ENCODE measurements at regions not wholly inside any gene's neighbourhood (a gene's known extent, or its start where the extent isn't known, plus 50 kb on each side); places are given as distances from the start of the nearest gene placed in this dataset.

- no peak for TF ChIP-seq CTCF (IDR thresholded peaks at IDR 0.05; ENCODE audit: poor library complexity, severe bottlenecking)
- TF ChIP-seq EP300 (conservative IDR thresholded peaks at IDR 0.05; ENCODE audit: poor library complexity, severe bottlenecking): no peak
- no peak for TF ChIP-seq EZH2 (IDR thresholded peaks at IDR 0.05; ENCODE audit: borderline replicate concordance, insufficient read depth, low read length, poor library complexity, severe bottlenecking)
- TF ChIP-seq TAF1 (IDR thresholded peaks at IDR 0.05; ENCODE audit: low read depth): no peak
- TF ChIP-seq RAD21 (conservative IDR thresholded peaks at IDR 0.05): no peak
- TF ChIP-seq REST (IDR thresholded peaks at IDR 0.05; ENCODE audit: borderline replicate concordance): no peak
Measured at GRCh38 chr17:14458724-14459123, 157.8 kb downstream of the HS3ST3B1 start.

Measured in neural cell (in vitro differentiated cells).